ENCODE measurements at regions not wholly inside any gene's neighbourhood (a gene's known extent, or its start where the extent isn't known, plus 50 kb on each side); places are given as distances from the start of the nearest gene placed in this dataset.

- H3F3A ChIP-seq (ENCODE audit: insufficient read depth, low read length) = no peaks in the 10 kb centered on the region
- H3K4me2 ChIP-seq (ENCODE audit: low read length) = no peak overlapping the region
- TF ChIP-seq EZH2 (IDR thresholded peaks at IDR 0.05; ENCODE audit: borderline replicate concordance, low read length) (no peak), CTCF (IDR thresholded peaks at IDR 0.05; ENCODE audit: low read length) (no peak)
- no peak overlapping the region for H3K27ac ChIP-seq (ENCODE audit: low read depth, low read length, poor library complexity, severe bottlenecking)
- H3K4me3 ChIP-seq (ENCODE audit: low read depth, low read length, poor library complexity, severe bottlenecking) = no peak overlapping the region
- H4K20me1 ChIP-seq (ENCODE audit: insufficient read depth, low read length) = no peaks in the 10 kb centered on the region
- H2AFZ ChIP-seq (ENCODE audit: low read length) = no peak overlapping the region
- H3K9ac ChIP-seq (ENCODE audit: low read length) = no peak overlapping the region
- H3K27me3 ChIP-seq (ENCODE audit: insufficient read depth, low read length) = no peaks in the 10 kb centered on the region
- H3K9me2 ChIP-seq (ENCODE audit: low read depth, low read length) = no peaks in the 10 kb centered on the region
- no peaks in the 10 kb centered on the region for H3K36me3 ChIP-seq (ENCODE audit: insufficient read depth, low read length)
- H3K79me2 ChIP-seq (ENCODE audit: insufficient read depth, low read length) = no peaks in the 10 kb centered on the region
- H3K9me3 ChIP-seq (ENCODE audit: low read length) = no peaks in the 10 kb centered on the region
- H3K4me1 ChIP-seq (ENCODE audit: insufficient read depth, low read length, severe bottlenecking) = no peaks in the 10 kb centered on the region
Observed at GRCh38 chr1:69201716-69202115, 366.0 kb upstream of the LRRC7 start.

GRCh38 chr1:69203166-69203565 lies 364.6 kb upstream of the LRRC7 start:
- Histone ChIP-seq H3K36me3 (ENCODE audit: insufficient read depth, low read length) (no peaks in the 10 kb centered on the region), H4K20me1 (ENCODE audit: insufficient read depth, low read length) (no peaks in the 10 kb centered on the region), H3K9ac (ENCODE audit: low read length) (no peak overlapping the region), H3F3A (ENCODE audit: insufficient read depth, low read length) (no peaks in the 10 kb centered on the region), H3K4me1 (ENCODE audit: insufficient read depth, low read length, severe bottlenecking) (no peaks in the 10 kb centered on the region), H3K4me2 (ENCODE audit: low read length) (no peak overlapping the region), H2AFZ (ENCODE audit: low read length) (no peak overlapping the region), H3K27ac (ENCODE audit: low read depth, low read length, poor library complexity, severe bottlenecking) (no peak overlapping the region), H3K27me3 (ENCODE audit: insufficient read depth, low read length) (no peaks in the 10 kb centered on the region), H3K79me2 (ENCODE audit: insufficient read depth, low read length) (no peaks in the 10 kb centered on the region), H3K9me2 (ENCODE audit: low read depth, low read length) (no peaks in the 10 kb centered on the region), H3K9me3 (ENCODE audit: low read length) (no peaks in the 10 kb centered on the region), H3K4me3 (ENCODE audit: low read depth, low read length, poor library complexity, severe bottlenecking) (no peak overlapping the region)
- TF ChIP-seq CTCF (IDR thresholded peaks at IDR 0.05; ENCODE audit: low read length) (no peak), EZH2 (IDR thresholded peaks at IDR 0.05; ENCODE audit: borderline replicate concordance, low read length) (no peak)

GRCh38 chr1:69213644-69214043 lies 354.1 kb upstream of the LRRC7 start:
- H3K27ac ChIP-seq (ENCODE audit: low read depth, low read length, poor library complexity, severe bottlenecking) = no peak overlapping the region
- no peak overlapping the region for H2AFZ ChIP-seq (ENCODE audit: low read length)
- H4K20me1 ChIP-seq (ENCODE audit: insufficient read depth, low read length) = no peaks in the 10 kb centered on the region
- no peaks in the 10 kb centered on the region for H3F3A ChIP-seq (ENCODE audit: insufficient read depth, low read length)
- H3K36me3 ChIP-seq (ENCODE audit: insufficient read depth, low read length) = no peaks in the 10 kb centered on the region
- H3K9ac ChIP-seq (ENCODE audit: low read length) = no peak overlapping the region
- no peak overlapping the region for H3K4me2 ChIP-seq (ENCODE audit: low read length)
- H3K9me2 ChIP-seq (ENCODE audit: low read depth, low read length) = no peaks in the 10 kb centered on the region
- H3K79me2 ChIP-seq (ENCODE audit: insufficient read depth, low read length) = no peaks in the 10 kb centered on the region
- no peak for TF ChIP-seq EZH2 (IDR thresholded peaks at IDR 0.05; ENCODE audit: borderline replicate concordance, low read length)
- no peak for TF ChIP-seq CTCF (IDR thresholded peaks at IDR 0.05; ENCODE audit: low read length)
- H3K27me3 ChIP-seq (ENCODE audit: insufficient read depth, low read length) = no peaks in the 10 kb centered on the region
- no peaks in the 10 kb centered on the region for H3K4me1 ChIP-seq (ENCODE audit: insufficient read depth, low read length, severe bottlenecking)
- no peak overlapping the region for H3K4me3 ChIP-seq (ENCODE audit: low read depth, low read length, poor library complexity, severe bottlenecking)
- no peaks in the 10 kb centered on the region for H3K9me3 ChIP-seq (ENCODE audit: low read length)
